H9 (cell line): ENCODE measurements at regions not wholly inside any gene's neighbourhood (a gene's known extent, or its start where the extent isn't known, plus 50 kb on each side); places are given as distances from the start of the nearest gene placed in this dataset.

Experiments used
- DNase-seq: peaks from one replicate; pipeline ENCODE4 v3.0.0-alpha.2; 2017
- H2AFZ ChIP-seq: one replicate; pipeline ENCODE4 v1.6.1; 2013; ENCODE audit warnings: mild to moderate bottlenecking, low read length, control low read depth, moderate library complexity
- H2AK5ac ChIP-seq: 2 replicates; pipeline ENCODE4 v1.6.1; 2013; ENCODE audit warnings: low read length, control low read depth, mixed read lengths; ENCODE audit not compliant: insufficient read length
- H2BK120ac ChIP-seq: one replicate; pipeline ENCODE4 v1.6.1; 2013; ENCODE audit warnings: low read depth, mild to moderate bottlenecking, low read length, control low read depth, inconsistent platforms; ENCODE audit not compliant: poor library complexity, severe bottlenecking
- H2BK12ac ChIP-seq: 2 replicates; pipeline ENCODE4 v1.6.1; 2013; ENCODE audit warnings: low read length, control low read depth, mixed read lengths, low read depth; ENCODE audit not compliant: insufficient read length
- H2BK15ac ChIP-seq: 2 replicates; pipeline ENCODE4 v1.6.1; 2013; ENCODE audit warnings: low read depth, low read length, control low read depth
- H2BK20ac ChIP-seq: one replicate; pipeline ENCODE4 v1.6.1; 2013; ENCODE audit warnings: low read depth, mild to moderate bottlenecking, low read length, control low read depth, inconsistent platforms; ENCODE audit not compliant: poor library complexity, severe bottlenecking
- H2BK5ac ChIP-seq: 2 replicates; pipeline ENCODE4 v1.6.1; 2013; ENCODE audit warnings: low read length, control low read depth, mixed read lengths; ENCODE audit not compliant: insufficient read length
- H3K14ac ChIP-seq: 2 replicates; pipeline ENCODE4 v1.6.1; 2013; ENCODE audit warnings: low read length, control low read depth; ENCODE audit not compliant: insufficient read depth
- H3K18ac ChIP-seq: 2 replicates; pipeline ENCODE4 v1.6.1; 2013; ENCODE audit warnings: low read depth, mild to moderate bottlenecking, mixed read lengths, low read length, control low read depth; ENCODE audit not compliant: insufficient read length
- H3K23ac ChIP-seq: 2 replicates; pipeline ENCODE4 v1.6.1; 2013; ENCODE audit warnings: low read length, control low read depth, mixed read lengths, low read depth; ENCODE audit not compliant: insufficient read length
- H3K23me2 ChIP-seq: 2 replicates; pipeline ENCODE4 v1.6.1; 2013; ENCODE audit warnings: low read depth, mild to moderate bottlenecking, mixed read lengths, low read length, control low read depth; ENCODE audit not compliant: insufficient read length, poor library complexity, severe bottlenecking
- H3K27ac ChIP-seq: 2 replicates; pipeline ENCODE4 v1.5.1; 2013; ENCODE audit warnings: low read length, control low read depth, mixed read lengths, low read depth; ENCODE audit not compliant: insufficient read length
- H3K27me3 ChIP-seq: 2 replicates; pipeline ENCODE4 v1.6.1; 2013; ENCODE audit warnings: low read length, control low read depth, inconsistent platforms; ENCODE audit not compliant: insufficient read depth
- H3K4ac ChIP-seq: 2 replicates; pipeline ENCODE4 v1.6.1; 2013; ENCODE audit warnings: low read depth, mild to moderate bottlenecking, control low read depth, inconsistent platforms, low read length, moderate library complexity
- H3K4me1 ChIP-seq: 2 replicates; pipeline ENCODE4 v1.6.1; 2013; ENCODE audit warnings: low read length, control low read depth, inconsistent platforms; ENCODE audit not compliant: insufficient read depth
- H3K4me2 ChIP-seq: 2 replicates; pipeline ENCODE4 v1.6.1; 2013; ENCODE audit warnings: low read length, control low read depth, mixed read lengths; ENCODE audit not compliant: insufficient read length, insufficient read depth
- H3K56ac ChIP-seq: 2 replicates; pipeline ENCODE4 v1.6.1; 2013; ENCODE audit warnings: low read depth, mild to moderate bottlenecking, mixed read lengths, low read length, control low read depth; ENCODE audit not compliant: insufficient read length
- H3K79me1 ChIP-seq: 2 replicates; pipeline ENCODE4 v1.6.1; 2013; ENCODE audit warnings: low read depth, mild to moderate bottlenecking, moderate library complexity, low read length, control low read depth, inconsistent platforms; ENCODE audit not compliant: insufficient read depth, poor library complexity, severe bottlenecking
- H3K79me2 ChIP-seq: 2 replicates; pipeline ENCODE4 v1.6.1; 2013; ENCODE audit warnings: low read length, control low read depth, inconsistent platforms; ENCODE audit not compliant: insufficient read depth
- H3K9ac ChIP-seq: 2 replicates; pipeline ENCODE4 v1.6.1; 2013; ENCODE audit warnings: low read length, control low read depth, mixed read lengths; ENCODE audit not compliant: insufficient read length; ENCODE audit errors: extremely low read depth
- H3K9me3 ChIP-seq: one replicate; pipeline ENCODE4 v1.6.1; 2013; ENCODE audit warnings: low read depth, low read length, inconsistent platforms; ENCODE audit not compliant: control insufficient read depth
- H3T11ph ChIP-seq: one replicate; pipeline ENCODE4 v1.6.1; 2013; ENCODE audit warnings: mild to moderate bottlenecking, low read length, control low read depth, inconsistent platforms
- H4K20me1 ChIP-seq: one replicate; pipeline ENCODE4 v1.6.1; 2013; ENCODE audit not compliant: control insufficient read depth, insufficient read length, insufficient read depth
- H4K5ac ChIP-seq: 2 replicates; pipeline ENCODE4 v1.6.1; 2013; ENCODE audit warnings: low read depth, mild to moderate bottlenecking, mixed read lengths, low read length, control low read depth; ENCODE audit not compliant: insufficient read length
- H4K8ac ChIP-seq: replicated peaks from 2 replicates; pipeline ENCODE4 v1.6.1; 2013; ENCODE audit warnings: low read length, control low read depth, mixed read lengths, low read depth; ENCODE audit not compliant: insufficient read length
- H4K91ac ChIP-seq: 2 replicates; pipeline ENCODE4 v1.6.1; 2013; ENCODE audit warnings: low read depth, mild to moderate bottlenecking, moderate library complexity, mixed read lengths, low read length, control low read depth; ENCODE audit not compliant: insufficient read length
- H3K27ac Mint-ChIP-seq, 3 experiments: 2 replicates in 2 of 3; 3 replicates in 1 of 3; pipeline ENCODE4 v1.8.0; 2020 to 2021; ENCODE audit warnings: mixed read lengths in 3 of 3, mild to moderate bottlenecking in 1 of 3, moderate library complexity in 1 of 3
- H3K27me3 Mint-ChIP-seq: 2 replicates; pipeline ENCODE4 v1.8.0; 2021; ENCODE audit warnings: low read depth, mild to moderate bottlenecking, moderate library complexity, mixed read lengths
- H3K36me3 Mint-ChIP-seq, 3 experiments: 2 replicates in 2 of 3; 3 replicates in 1 of 3; pipeline ENCODE4 v1.8.0; 2020 to 2021; ENCODE audit warnings: low read depth in 3 of 3, mixed read lengths in 3 of 3; ENCODE audit not compliant: insufficient read depth in 1 of 3
- H3K4me1 Mint-ChIP-seq, 2 experiments: 2 replicates each; pipeline ENCODE4 v1.8.0; 2020; ENCODE audit warnings: mixed read lengths in 2 of 2
- H3K4me3 Mint-ChIP-seq, 2 experiments: 2 replicates in 1 of 2; 3 replicates in 1 of 2; pipeline ENCODE4 v1.8.0; 2020 to 2021; ENCODE audit warnings: mild to moderate bottlenecking in 2 of 2, mixed read lengths in 2 of 2, moderate library complexity in 1 of 2
- H3K9me3 Mint-ChIP-seq, 2 experiments: 2 replicates in 1 of 2; 3 replicates in 1 of 2; pipeline ENCODE4 v1.8.0; 2020; ENCODE audit warnings: mild to moderate bottlenecking in 2 of 2, mixed read lengths in 2 of 2, moderate library complexity in 1 of 2
- CTCF ChIP-seq: fragments of 200-600 bp; sonication (generic); conservative IDR thresholded peaks from 3 replicates; pipeline ENCODE4 v1.8.0; 2021; ENCODE audit warnings: antibody characterized with exemption, mild to moderate bottlenecking
- WGBS: extraction: QIAGEN DNeasy Blood & Tissue Kit; methylation state at CpG from one replicate; pipeline ENCODE4 v1.1.7; 2013; ENCODE audit warnings: missing lambda C conversion rate, low lambda C conversion rate, mixed read lengths; ENCODE audit not compliant: insufficient read length; ENCODE audit errors: extremely low coverage; 5-methylcytosine and 5-hydroxymethylcytosine counted together

GRCh38 chr14:104436741-104437701 lies 142.5 kb upstream of the C14orf180 start:
- Mint-ChIP-seq H3K27me3 (peaks cover 7% of the 10 kb centered on the region; the same call in 1 of the 2 replicates), H3K36me3 (no peaks in the 10 kb centered on the region), H3K4me3 (no peak overlapping the region), H3K27ac (peak overlapping the region in 1 of 3 experiments; percentile 77; a peak in 1 of 7 replicates), H3K9me3 (no peaks in the 10 kb centered on the region; a peak in 1 of 5 replicates), H3K4me1 (peaks cover 6 to 11% of the 10 kb centered on the region in 2 experiments; a peak in 3 of 4 replicates)
- H3K14ac ChIP-seq = peak overlapping the region; percentile 36
- no peak overlapping the region for H3K27ac ChIP-seq
- H3K79me2 ChIP-seq = no peaks in the 10 kb centered on the region
- no peaks in the 10 kb centered on the region for H3K9me3 ChIP-seq
- no peaks in the 10 kb centered on the region for H3K23me2 ChIP-seq
- DNase-seq = peak; percentile 34
- no peaks in the 10 kb centered on the region for H3K27me3 ChIP-seq
- H2BK120ac ChIP-seq = no peak overlapping the region
- no peaks in the 10 kb centered on the region for H4K20me1 ChIP-seq
- H2BK5ac ChIP-seq = no peak overlapping the region
- H2BK20ac ChIP-seq = no peak overlapping the region
- H2BK12ac ChIP-seq = no peak overlapping the region
- no peak overlapping the region for H3T11ph ChIP-seq
- no peak overlapping the region for H3K9ac ChIP-seq
- no peak overlapping the region for H3K23ac ChIP-seq
- no peak overlapping the region for H3K18ac ChIP-seq
- no peaks in the 10 kb centered on the region for H3K79me1 ChIP-seq
- no peaks in the 10 kb centered on the region for H3K4me1 ChIP-seq
- H2BK15ac ChIP-seq = no peak overlapping the region
- H3K56ac ChIP-seq = no peak overlapping the region
- no peak overlapping the region for H3K4ac ChIP-seq
- no CpG with 5 or more reads among the region's 15 CpGs for WGBS
- H4K8ac ChIP-seq = no peak overlapping the region
- H3K4me2 ChIP-seq = no peak overlapping the region
- no peak overlapping the region for H2AK5ac ChIP-seq
- H2AFZ ChIP-seq = no peak overlapping the region
- no peak for TF ChIP-seq CTCF
- H4K5ac ChIP-seq = no peak overlapping the region
- no peak overlapping the region for H4K91ac ChIP-seq
